T-cell (primary cell): ENCODE measurements at regions not wholly inside any gene's neighbourhood (a gene's known extent, or its start where the extent isn't known, plus 50 kb on each side); places are given as distances from the start of the nearest gene placed in this dataset.
"Not testable (repeated sequence)": the region's sequence is repeated elsewhere in the genome, so short reads cannot be mapped to it uniquely, and the experiment has no call there.

Experiments used
- ATAC-seq, 4 experiments: fragments of 200-7000 bp in 3 of 4; fragments of 150-1000 bp in 1 of 4; cut with Tn5 transposase; replicated peaks in 1 of 4; 1 replicate in 3 of 4; 2 replicates in 1 of 4; pipeline ENCODE4 v1.10.0; 2021; ENCODE audit warnings: moderate library complexity in 3 of 4, mild to moderate bottlenecking in 2 of 4, moderate number of reproducible peaks in 1 of 4
- CTCF ChIA-PET, 2 donors: fragments of 300-600 bp; sonication (Branson Sonifier 250); formaldehyde crosslinking; loops; one replicate each; lab custom pipeline; 2022; ENCODE audit warnings: antibody characterized with exemption in 2 of 2; lab: Charles Lee
- POLR2A ChIA-PET, 2 donors: fragments of 300-600 bp; sonication (Branson Sonifier 250); formaldehyde crosslinking; loops; one replicate each; lab custom pipeline; 2022; ENCODE audit warnings: antibody characterized with exemption in 2 of 2; lab: Charles Lee
- DNase-seq, 35 experiments: peaks; one replicate each; pipeline versions ENCODE4 v3.0.0 to v3.0.0-alpha.2; 2013 to 2023
- H3K27ac ChIP-seq: one replicate; pipeline ENCODE4 v1.5.1; 2013; ENCODE audit warnings: low read length
- H3K27me3 ChIP-seq, 2 experiments: replicated peaks in 1 of 2; 1 replicate in 1 of 2; 2 replicates in 1 of 2; pipeline versions ENCODE4 v1.6.1 to v1.7.0; 2013; ENCODE audit warnings: low read length in 1 of 2, mixed read lengths in 1 of 2; ENCODE audit not compliant: control insufficient read depth in 2 of 2, insufficient read depth in 2 of 2; ENCODE audit errors: extremely low read depth in 1 of 2
- H3K36me3 ChIP-seq, 2 donors: 1 replicate in 1 of 2; 2 replicates in 1 of 2; pipeline versions ENCODE4 v1.6.1 to v1.7.0; 2013; ENCODE audit warnings: low read length in 1 of 2; ENCODE audit not compliant: control insufficient read depth in 2 of 2, insufficient read depth in 1 of 2; ENCODE audit errors: extremely low read depth in 1 of 2
- H3K4me1 ChIP-seq, 2 experiments: 1 replicate in 1 of 2; 2 replicates in 1 of 2; pipeline versions ENCODE4 v1.6.1 to v1.7.0; 2013; ENCODE audit warnings: low read length in 2 of 2, mixed read lengths in 1 of 2; ENCODE audit not compliant: insufficient read depth in 2 of 2, control insufficient read depth in 1 of 2; ENCODE audit errors: extremely low read depth in 1 of 2
- H3K4me3 ChIP-seq, 2 donors: 1 replicate in 1 of 2; 2 replicates in 1 of 2; pipeline versions ENCODE4 v1.5.1 to v1.7.0; 2013; ENCODE audit warnings: mild to moderate bottlenecking in 2 of 2, low read length in 1 of 2, moderate library complexity in 1 of 2; ENCODE audit not compliant: control insufficient read depth in 1 of 2; ENCODE audit errors: extremely low read depth in 1 of 2
- H3K9me3 ChIP-seq: 2 replicates; pipeline ENCODE4 v1.7.0; 2013
- H3K27ac Mint-ChIP-seq, 2 donors: one replicate each; pipeline ENCODE4 v1.8.0; 2020 to 2021; ENCODE audit warnings: mild to moderate bottlenecking in 2 of 2, mixed read lengths in 2 of 2
- H3K27me3 Mint-ChIP-seq, 2 donors: one replicate each; pipeline ENCODE4 v1.8.0; 2021 to 2022; ENCODE audit warnings: mixed read lengths in 2 of 2
- H3K36me3 Mint-ChIP-seq: one replicate; pipeline ENCODE4 v1.8.0; 2021; ENCODE audit warnings: mixed read lengths
- H3K4me1 Mint-ChIP-seq, 3 donors: one replicate each; pipeline ENCODE4 v1.8.0; 2020 to 2022; ENCODE audit warnings: mixed read lengths in 3 of 3, mild to moderate bottlenecking in 1 of 3
- H3K4me3 Mint-ChIP-seq, 3 donors: one replicate each; pipeline ENCODE4 v1.8.0; 2020 to 2022; ENCODE audit warnings: mild to moderate bottlenecking in 3 of 3, mixed read lengths in 3 of 3, moderate library complexity in 3 of 3
- H3K9me3 Mint-ChIP-seq, 3 donors: one replicate each; pipeline ENCODE4 v1.8.0; 2020 to 2022; ENCODE audit warnings: mixed read lengths in 3 of 3
- WGBS: methylation state at CpG from one replicate; pipeline ENCODE4 v1.1.5; 2013; ENCODE audit warnings: missing lambda C conversion rate; ENCODE audit not compliant: insufficient coverage; 5-methylcytosine and 5-hydroxymethylcytosine counted together

DNA sequence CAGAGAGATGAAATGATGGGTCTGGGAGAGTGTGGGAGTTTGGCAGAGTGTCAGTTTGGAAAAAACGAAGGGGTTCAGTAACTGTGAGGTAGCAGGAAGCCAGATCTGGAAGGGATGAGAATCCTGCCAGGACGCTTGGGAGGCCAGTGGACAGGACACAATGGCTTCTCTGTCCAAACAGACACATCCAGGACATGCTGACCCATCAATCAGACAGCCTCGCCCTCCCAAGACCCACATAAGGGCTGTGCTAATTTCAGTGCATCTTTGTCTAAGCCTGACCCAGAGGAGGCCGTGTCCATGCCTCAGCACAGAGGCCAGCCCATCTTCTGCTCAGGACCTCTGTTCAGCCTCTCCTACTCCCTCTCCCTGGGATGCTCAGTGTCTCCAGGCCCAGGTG, 576.5 kb upstream of the B3GAT1 start:
- H3K27me3 ChIP-seq, result peaks cover 0 to 17% of the 10 kb centered on the region in 2 experiments
- ChIA-PET CTCF (no interaction called here), POLR2A (no interaction called here)
- no peak overlapping the region for H3K27ac ChIP-seq
- Mint-ChIP-seq H3K4me3 (no peak overlapping the region), H3K27me3 (peaks cover 22 to 32% of the 10 kb centered on the region in 2 donors), H3K9me3 (no peaks in the 10 kb centered on the region), H3K4me1 (peaks cover 5 to 14% (median 6%) of the 10 kb centered on the region in 3 donors), H3K36me3 (no peaks in the 10 kb centered on the region), H3K27ac (no peak overlapping the region)
- DNase-seq (no peak), ATAC-seq (no peak)
- H3K36me3 ChIP-seq, result no peaks in the 10 kb centered on the region
- H3K4me1 ChIP-seq, result no peaks in the 10 kb centered on the region
- no peak overlapping the region for H3K4me3 ChIP-seq
- no peaks in the 10 kb centered on the region for H3K9me3 ChIP-seq
- 26% methylated on average over 3 of the region's 4 CpGs for WGBS

DNA sequence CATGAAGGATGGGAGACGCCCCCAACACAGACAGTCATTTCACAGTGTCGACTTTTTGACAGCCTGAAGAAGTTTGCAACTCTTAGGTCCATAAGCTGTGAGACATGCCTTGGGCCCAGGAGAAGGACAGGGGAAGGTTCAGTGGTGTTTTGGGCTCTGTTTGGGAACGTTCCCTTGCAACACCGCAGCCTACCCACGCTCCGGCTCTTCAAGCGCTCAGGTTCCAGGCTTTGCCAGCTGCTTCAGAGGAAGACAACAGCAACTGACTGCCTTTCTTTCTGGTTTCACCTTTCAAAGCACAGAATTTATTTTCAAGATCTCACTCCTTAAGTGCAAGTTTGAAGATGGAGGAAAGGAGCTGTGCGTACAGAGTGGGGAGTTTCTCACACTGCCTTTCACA, 575.8 kb upstream of the B3GAT1 start:
- peaks cover 5 to 14% (median 6%) of the 10 kb centered on the region in 3 donors for H3K4me1 Mint-ChIP-seq
- Histone ChIP-seq H3K4me3 (no peak overlapping the region), H3K36me3 (no peaks in the 10 kb centered on the region), H3K27ac (no peak overlapping the region), H3K27me3 (peaks cover 0 to 14% of the 10 kb centered on the region in 2 experiments), H3K4me1 (no peaks in the 10 kb centered on the region), H3K9me3 (no peaks in the 10 kb centered on the region)
- no peak for DNase-seq
- ChIA-PET POLR2A (no interaction called here), CTCF (no interaction called here)
- WGBS, result 90% methylated on average over 6 of the region's 8 CpGs
- peaks cover 19 to 28% of the 10 kb centered on the region in 2 donors for H3K27me3 Mint-ChIP-seq
- no peaks in the 10 kb centered on the region for H3K36me3 Mint-ChIP-seq
- H3K27ac Mint-ChIP-seq, result no peak overlapping the region
- no peak overlapping the region for H3K4me3 Mint-ChIP-seq
- ATAC-seq, result no peak
- no peaks in the 10 kb centered on the region for H3K9me3 Mint-ChIP-seq

DNA sequence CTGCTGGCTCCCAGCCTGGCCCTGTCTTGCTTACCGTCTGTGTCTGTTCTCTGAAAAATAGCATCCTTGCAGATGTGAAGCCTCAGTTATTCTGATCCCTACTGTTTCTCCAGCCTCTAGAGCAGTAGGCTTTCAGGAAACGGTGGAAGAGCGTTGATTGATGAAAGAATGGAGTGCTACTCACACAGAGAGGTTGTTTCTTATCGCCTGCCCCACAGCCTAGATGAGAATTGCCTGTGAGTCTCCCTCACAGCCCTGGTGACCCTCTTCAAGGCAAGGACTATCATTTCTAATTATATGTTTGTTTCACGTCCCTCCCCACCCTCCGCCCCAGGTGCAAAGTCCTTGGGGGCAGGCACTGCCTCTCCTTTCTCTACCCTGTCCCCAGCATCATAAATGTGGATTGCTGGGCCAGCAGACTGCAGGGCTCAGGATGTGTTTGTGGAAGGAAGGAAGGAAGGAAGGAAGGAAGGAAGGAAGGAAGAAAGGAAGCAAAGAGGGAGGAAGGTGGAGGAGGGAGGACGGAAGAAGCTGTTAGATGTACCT, 575.3 kb upstream of the B3GAT1 start:
- Mint-ChIP-seq H3K36me3 (no peaks in the 10 kb centered on the region), H3K4me1 (peaks cover 5 to 14% (median 6%) of the 10 kb centered on the region in 3 donors), H3K9me3 (no peaks in the 10 kb centered on the region), H3K27me3 (peaks cover 14 to 28% of the 10 kb centered on the region in 2 donors), H3K4me3 (no peak overlapping the region), H3K27ac (no peak overlapping the region)
- H3K36me3 ChIP-seq, result no peaks in the 10 kb centered on the region
- no peak overlapping the region for H3K4me3 ChIP-seq
- H3K4me1 ChIP-seq, result no peaks in the 10 kb centered on the region
- ChIA-PET CTCF (no interaction called here), POLR2A (no interaction called here)
- H3K27me3 ChIP-seq, result peaks cover 0 to 16% of the 10 kb centered on the region in 2 experiments
- ATAC-seq (no peak), DNase-seq (no peak)
- no peaks in the 10 kb centered on the region for H3K9me3 ChIP-seq
- H3K27ac ChIP-seq, result no peak overlapping the region
- 80% methylated on average over 4 of the region's 7 CpGs for WGBS

DNA sequence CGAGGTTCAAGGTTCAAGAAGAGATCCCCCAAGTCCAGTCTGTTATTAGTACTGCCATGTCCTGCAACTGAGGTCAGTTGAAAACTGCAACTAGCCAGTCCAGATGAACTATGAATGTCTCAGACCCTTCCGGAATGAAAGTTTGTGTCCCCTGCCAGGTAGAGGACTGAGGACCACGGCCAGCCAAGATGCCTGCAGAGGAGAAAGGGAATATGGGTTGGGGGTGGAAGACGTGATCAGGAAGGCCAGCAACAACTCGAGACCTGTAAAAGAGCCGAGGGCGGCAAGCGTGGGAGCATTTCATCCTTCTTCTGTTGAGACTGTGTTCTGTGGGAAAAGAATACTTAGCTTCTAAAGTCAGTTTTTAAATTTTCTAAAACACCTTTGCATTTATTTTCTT, 572.4 kb upstream of the B3GAT1 start:
- Mint-ChIP-seq H3K4me1 (peaks cover 5 to 14% (median 6%) of the 10 kb centered on the region in 3 donors), H3K9me3 (no peaks in the 10 kb centered on the region), H3K27ac (no peak overlapping the region), H3K4me3 (no peak overlapping the region), H3K36me3 (no peaks in the 10 kb centered on the region), H3K27me3 (peaks cover 12 to 32% of the 10 kb centered on the region in 2 donors)
- POLR2A ChIA-PET, result no interaction called here
- H3K4me1 ChIP-seq, result no peaks in the 10 kb centered on the region
- DNase-seq (no peak), ATAC-seq (no peak)
- H3K36me3 ChIP-seq, result no peaks in the 10 kb centered on the region
- WGBS, result 66% methylated on average over 4 of the region's 8 CpGs
- peaks cover 0 to 24% of the 10 kb centered on the region in 2 experiments for H3K27me3 ChIP-seq
- H3K4me3 ChIP-seq, result no peak overlapping the region
- no peaks in the 10 kb centered on the region for H3K9me3 ChIP-seq
- CTCF ChIA-PET, result no interaction called here
- no peak overlapping the region for H3K27ac ChIP-seq

DNA sequence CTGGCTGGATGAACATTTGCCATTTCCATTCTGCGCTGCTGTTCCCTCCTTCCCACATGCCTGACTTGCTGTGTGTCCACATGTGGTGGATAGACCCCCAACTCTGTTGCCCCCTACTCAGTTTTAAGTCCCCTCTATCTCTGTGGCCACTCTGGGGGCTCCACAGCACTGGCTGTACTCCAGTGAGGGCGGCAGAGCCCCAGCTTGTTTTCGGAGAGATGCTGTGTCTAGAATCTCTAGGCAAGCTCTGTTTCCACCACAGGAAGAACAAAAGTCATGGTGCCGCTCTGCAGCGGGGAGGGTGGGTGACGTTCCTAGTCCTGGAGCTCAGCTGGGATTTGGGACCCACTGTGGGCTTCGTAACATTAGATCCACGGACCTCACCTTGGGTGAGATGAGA, 570.4 kb upstream of the B3GAT1 start:
- H3K27ac ChIP-seq, DNase-seq, H3K27ac Mint-ChIP-seq, H3K4me3 Mint-ChIP-seq, H3K4me3 ChIP-seq, POLR2A ChIA-PET, CTCF ChIA-PET, H3K9me3 ChIP-seq, H3K9me3 Mint-ChIP-seq, H3K36me3 ChIP-seq, H3K4me1 ChIP-seq, ATAC-seq, H3K36me3 Mint-ChIP-seq: not testable (repeated sequence)
- Mint-ChIP-seq H3K27me3 (peaks cover 10 to 32% of the 10 kb centered on the region in 2 donors), H3K4me1 (peaks cover 4 to 14% (median 6%) of the 10 kb centered on the region in 3 donors)
- peaks cover 0 to 20% of the 10 kb centered on the region in 2 experiments for H3K27me3 ChIP-seq
- 91% methylated on average over 6 of the region's 8 CpGs for WGBS

DNA sequence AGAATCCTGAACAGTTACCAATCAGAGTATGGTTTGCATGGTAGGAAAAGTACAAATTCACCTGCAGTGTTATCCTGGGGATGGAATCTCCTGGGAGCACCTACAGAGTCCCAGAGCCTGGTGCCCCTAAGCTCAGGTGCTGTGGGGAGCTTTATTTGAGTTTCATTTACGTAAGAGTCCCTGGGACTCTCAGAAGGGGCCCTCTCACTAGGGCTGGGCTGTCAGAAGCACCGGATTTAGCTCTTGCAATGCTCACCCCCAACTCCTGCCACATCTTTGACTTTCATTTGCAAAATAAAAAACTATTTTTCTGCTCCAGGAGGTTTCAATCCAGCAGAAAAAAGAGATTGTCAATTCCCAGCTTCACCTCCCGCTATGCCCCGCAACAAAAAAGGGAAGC, 569.8 kb upstream of the B3GAT1 start:
- CTCF ChIA-PET, result no interaction called here
- H3K4me1 Mint-ChIP-seq, result peaks cover 0 to 14% (median 6%) of the 10 kb centered on the region in 3 donors
- no peaks in the 10 kb centered on the region for H3K9me3 Mint-ChIP-seq
- Histone ChIP-seq H3K27me3 (peaks cover 0 to 18% of the 10 kb centered on the region in 2 experiments), H3K4me1 (no peaks in the 10 kb centered on the region), H3K36me3 (no peaks in the 10 kb centered on the region), H3K9me3 (no peaks in the 10 kb centered on the region), H3K4me3 (no peak overlapping the region), H3K27ac (no peak overlapping the region)
- 93% methylated on average over 2 of the region's 4 CpGs for WGBS
- no peak for DNase-seq
- ATAC-seq, result no peak
- H3K4me3 Mint-ChIP-seq, result no peak overlapping the region
- POLR2A ChIA-PET, result no interaction called here
- H3K27ac Mint-ChIP-seq, result no peak overlapping the region
- peaks cover 4 to 27% of the 10 kb centered on the region in 2 donors for H3K27me3 Mint-ChIP-seq
- no peaks in the 10 kb centered on the region for H3K36me3 Mint-ChIP-seq
